Activated CD4-positive, alpha-beta T cell treated with anti-CD3 and anti-CD28 coated beads, Interleukin-2, Interleukin-6, amounts not matched to agents 100 ng/mL and 50 ng/mL, durations not matched to agents 16 hours and 8 hours (primary cell): ENCODE measurements at regions not wholly inside any gene's neighbourhood (a gene's known extent, or its start where the extent isn't known, plus 50 kb on each side); places are given as distances from the start of the nearest gene placed in this dataset.
A peak's percentile ranks its signal among the peaks of the same experiment; 100 is the strongest.
"Not testable (repeated sequence)": the region's sequence is repeated elsewhere in the genome, so short reads cannot be mapped to it uniquely, and the experiment has no call there.

Experiments
- DNase-seq: peaks from one replicate; pipeline ENCODE4 v3.0.0-alpha.2; 2020

DNA sequence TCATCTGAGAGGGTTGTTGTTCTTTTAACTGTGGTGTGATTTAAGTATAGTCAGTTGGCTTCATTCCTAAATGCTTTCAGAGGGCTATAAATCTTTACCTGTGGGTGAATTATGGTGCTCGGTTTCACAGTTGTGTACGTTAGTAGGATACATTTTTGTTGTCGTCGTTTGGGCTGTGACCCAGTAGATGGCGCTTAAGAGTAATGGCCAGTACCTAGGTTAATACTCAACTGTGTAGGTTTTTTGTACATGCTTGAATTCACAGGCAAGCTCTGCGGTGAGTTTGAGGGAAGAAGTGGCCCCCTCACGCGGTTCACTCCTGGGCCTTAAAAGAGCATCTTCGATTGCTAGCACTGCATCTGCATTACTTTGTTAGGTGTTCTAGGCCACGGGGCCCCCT is 571.7 kb upstream of the TGIF2LX start:
- DNase-seq, result peak; percentile 9

DNA sequence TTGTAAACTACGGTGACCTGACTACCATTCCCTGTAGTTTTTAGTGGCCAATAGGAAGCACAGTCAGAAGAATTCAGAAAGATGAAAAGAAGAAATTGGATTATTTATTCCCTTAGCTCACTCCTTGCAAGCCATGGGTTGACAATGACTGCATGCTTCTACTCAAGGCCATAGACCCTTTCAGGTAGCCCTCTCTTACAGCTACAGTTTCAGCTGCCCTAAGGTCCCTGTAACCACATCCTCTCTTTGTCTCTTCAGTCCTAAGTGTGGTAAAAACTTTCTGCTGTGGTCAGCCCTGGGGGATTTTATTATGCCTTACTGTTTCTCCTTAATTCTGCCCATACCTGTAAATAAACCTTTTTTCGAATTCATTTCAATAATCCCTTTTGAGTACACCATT is 551.8 kb upstream of the TGIF2LX start:
- not testable (repeated sequence) for DNase-seq

DNA sequence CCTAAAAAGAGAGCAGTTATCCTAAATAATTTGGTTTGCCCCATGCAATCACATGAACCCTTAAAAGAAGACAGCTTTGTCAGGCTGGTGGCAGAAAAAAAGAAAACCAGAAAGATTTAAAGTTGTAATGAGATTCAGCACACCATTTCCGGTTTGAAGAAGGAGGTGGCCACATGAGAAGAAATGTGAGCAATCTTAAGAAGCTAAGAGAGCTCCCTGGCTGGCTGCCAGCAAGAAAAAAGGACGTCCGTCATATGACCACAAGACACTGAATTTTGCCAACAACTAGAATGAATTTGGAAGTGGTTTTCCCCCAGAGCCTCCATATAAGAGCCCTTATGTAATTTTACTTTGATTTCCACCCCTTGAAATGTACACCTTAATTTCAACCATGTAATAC is 528.7 kb upstream of the TGIF2LX start:
- DNase-seq, result not testable (repeated sequence)

DNA sequence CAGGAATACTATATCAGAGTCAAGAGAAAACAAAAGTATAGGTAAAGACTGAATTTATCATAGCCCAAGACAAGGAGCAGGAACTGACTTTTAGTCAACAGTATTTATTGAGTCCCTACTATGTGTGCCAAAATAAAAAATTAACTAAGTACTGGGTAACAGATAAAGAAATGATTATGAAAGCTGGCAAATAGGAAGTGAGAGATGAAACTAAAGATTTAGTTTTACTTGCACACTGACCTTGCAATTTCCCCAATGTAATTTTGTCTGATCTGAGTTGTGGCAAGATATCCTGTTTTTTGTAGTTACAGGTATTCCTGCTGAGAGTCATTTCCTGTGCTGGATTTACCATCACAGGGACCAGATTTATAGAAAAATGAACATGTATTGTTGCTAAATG is 518.9 kb upstream of the TGIF2LX start:
- not testable (repeated sequence) for DNase-seq

DNA sequence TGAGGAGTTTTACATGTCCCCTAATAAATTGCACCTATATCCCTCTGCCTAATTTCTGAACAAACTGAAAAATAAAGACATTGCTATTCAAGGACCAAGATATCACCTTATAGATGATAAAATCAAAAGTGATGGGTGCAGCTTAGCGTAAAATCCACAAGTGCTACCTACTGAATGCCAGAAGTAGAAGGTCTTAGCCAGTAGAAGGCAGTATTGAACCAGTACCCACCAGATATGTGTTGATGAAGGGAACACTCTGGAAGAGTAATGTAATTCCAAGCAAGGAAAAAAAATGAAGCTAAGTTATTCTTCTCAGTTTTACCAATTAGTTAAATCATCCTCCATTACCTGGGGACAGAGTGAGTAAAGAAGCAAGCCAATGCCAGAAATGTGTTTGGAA is 516.6 kb upstream of the TGIF2LX start:
- not testable (repeated sequence) for DNase-seq

DNA sequence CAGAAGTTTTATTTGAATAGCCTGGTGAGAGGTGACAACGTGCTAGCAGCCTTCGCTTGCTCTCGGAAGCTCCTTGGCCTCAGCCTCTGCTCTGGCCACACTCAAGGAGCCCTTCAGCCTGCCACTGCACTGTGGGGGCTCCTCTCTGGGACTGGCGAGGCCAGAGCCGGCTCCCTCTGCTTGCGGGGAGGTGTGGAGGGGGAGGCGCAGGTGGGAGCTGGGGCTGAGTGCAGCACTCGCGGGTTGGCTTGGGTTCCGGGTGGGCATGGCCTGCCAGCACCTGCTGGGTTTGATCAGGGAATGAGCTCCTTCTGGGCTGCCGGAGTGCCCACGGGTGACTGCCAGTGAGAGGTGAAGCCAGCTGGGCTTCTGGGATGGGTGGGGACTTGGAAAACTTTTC is 504.8 kb upstream of the TGIF2LX start:
- DNase-seq, result not testable (repeated sequence)

DNA sequence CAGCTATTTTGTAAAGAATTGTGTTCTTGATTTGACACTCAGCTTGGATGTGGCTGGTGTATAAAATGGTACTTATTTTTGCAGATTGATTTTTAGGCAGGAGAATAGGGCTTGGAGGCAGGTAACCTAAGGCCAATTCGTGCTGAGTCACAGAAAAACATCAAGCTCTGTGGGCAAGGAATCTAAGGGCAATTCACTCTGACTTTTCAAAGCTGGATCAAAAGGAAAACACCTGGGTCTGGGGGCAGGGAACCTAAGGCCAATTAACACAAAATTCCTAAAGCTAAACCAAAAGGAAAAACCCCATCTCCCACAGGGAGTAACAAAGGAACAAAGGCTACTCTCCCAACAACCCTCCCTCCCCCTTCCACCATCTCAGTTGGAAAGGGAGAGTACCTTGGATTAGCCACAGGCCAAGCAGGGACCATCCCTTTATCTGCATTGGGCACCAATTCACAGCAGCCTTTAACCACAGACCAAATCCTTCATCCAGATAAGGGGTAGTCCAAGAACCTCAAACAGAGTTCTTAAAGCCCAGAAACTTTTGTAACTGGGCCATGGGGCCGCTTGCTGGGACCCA is 489.0 kb upstream of the TGIF2LX start:
- DNase-seq, result not testable (repeated sequence)
